ENCODE measurements at regions not wholly inside any gene's neighbourhood (a gene's known extent, or its start where the extent isn't known, plus 50 kb on each side); places are given as distances from the start of the nearest gene placed in this dataset.

GRCh38 chr10:90226517-90226916, 525.1 kb downstream of the KIF20B start:
- TF ChIP-seq CTCF (IDR thresholded peaks at IDR 0.05; ENCODE audit: insufficient read depth, low read length, poor library complexity, severe bottlenecking), result no peak
- no peak for TF ChIP-seq EZH2phosphoT487 (conservative IDR thresholded peaks at IDR 0.05; ENCODE audit: low read length)

Measured in SU-DHL-6 (cell line).